GM23338 (cell line): ENCODE measurements at regions not wholly inside any gene's neighbourhood (a gene's known extent, or its start where the extent isn't known, plus 50 kb on each side); places are given as distances from the start of the nearest gene placed in this dataset.

Source experiments
- CTCF ChIP-seq, 2 experiments: fragments of 200-600 bp in 1 of 2; sonication (generic) in 1 of 2; conservative IDR thresholded peaks; 2 replicates each; pipeline versions ENCODE4 v1.5.1 to v1.6.1; 2016 to 2017; ENCODE audit warnings: antibody characterized with exemption in 2 of 2, low read depth in 2 of 2, mild to moderate bottlenecking in 2 of 2, moderate library complexity in 1 of 2
- ETS1 ChIP-seq: IDR thresholded peaks from 2 replicates; pipeline ENCODE4 v1.6.1; 2016; ENCODE audit warnings: antibody characterized with exemption
- EZH2 ChIP-seq: fragments of 200-600 bp; sonication (generic); IDR thresholded peaks from one replicate; pipeline ENCODE4 v1.8.0; 2017; ENCODE audit warnings: antibody characterized with exemption, mild to moderate bottlenecking, low read depth; ENCODE audit not compliant: unreplicated experiment
- JUNB ChIP-seq: IDR thresholded peaks from one replicate; pipeline ENCODE4 v1.6.1; 2016; ENCODE audit warnings: antibody characterized with exemption; ENCODE audit not compliant: unreplicated experiment
- POLR2AphosphoS5 ChIP-seq: IDR thresholded peaks from 2 replicates; pipeline ENCODE4 v1.6.1; 2016; ENCODE audit warnings: antibody characterized with exemption, low read depth
- REST ChIP-seq: IDR thresholded peaks from one replicate; pipeline ENCODE4 v1.6.1; 2018; ENCODE audit warnings: antibody characterized with exemption; ENCODE audit not compliant: unreplicated experiment

GRCh38 chr6:40931931-40932330 is 107.1 kb downstream of the UNC5CL start:
- TF ChIP-seq EZH2 (no peak), CTCF (conservative IDR thresholded peaks at IDR 0.05; ENCODE audit: low read depth in 2 of 2) (no peak), REST (no peak), JUNB (no peak), POLR2AphosphoS5 (no peak), ETS1 (no peak)
